HCT116 (cell line): ENCODE measurements at regions not wholly inside any gene's neighbourhood (a gene's known extent, or its start where the extent isn't known, plus 50 kb on each side); places are given as distances from the start of the nearest gene placed in this dataset.

Source experiments
- ATAC-seq: fragments of 200-7000 bp; cut with Tn5 transposase; 2 replicates; pipeline ENCODE4 v1.9.1; 2020; ENCODE audit warnings: mild to moderate bottlenecking, moderate library complexity
- BruUV-seq: library from RNA; stranded (reverse); fragments of 400-500 nt; replicated peaks from 2 replicates; lab custom pipeline; 2021; lab: Mats Ljungman, UMichigan
- CTCF ChIA-PET: fragments of 300-600 bp; sonication (Branson Sonifier 250); formaldehyde crosslinking; loops from one replicate; lab custom pipeline; 2021; ENCODE audit warnings: antibody characterized with exemption; lab: Charles Lee
- POLR2A ChIA-PET: fragments of 300-600, 350-600 bp; sonication (Branson Sonifier 250); formaldehyde crosslinking; loops from one replicate; lab custom pipeline; 2021; ENCODE audit warnings: antibody characterized with exemption; lab: Charles Lee
- RAD21 ChIA-PET, 2 experiments: fragments of 300-600 bp; sonication (Branson Sonifier 250); formaldehyde crosslinking; loops; one replicate each; lab custom pipeline; 2023; ENCODE audit warnings: low total read pairs in 2 of 2; ENCODE audit not compliant: uncharacterized antibody in 2 of 2, unreplicated experiment in 2 of 2, low non-redundant PET in 1 of 2; lab: Charles Lee
- DNase-seq: peaks from one replicate; pipeline ENCODE4 v3.0.0-alpha.2; 2010; ENCODE audit warnings: low read depth, low spot score
- H2AFZ ChIP-seq: fragments of 200-600 bp; shearing (Covaris generic), sonication (generic); 2 replicates; pipeline ENCODE4 v1.6.1; 2017; ENCODE audit warnings: low read depth, mixed run types, mixed read lengths, antibody characterized with exemption, low read length; ENCODE audit not compliant: poor library complexity, severe bottlenecking
- H3K27ac ChIP-seq: 2 replicates; pipeline ENCODE4 v1.5.1; 2012; ENCODE audit warnings: low read depth, low read length
- H3K27me3 ChIP-seq: fragments of 200-600 bp; sonication (generic); 2 replicates; pipeline ENCODE4 v1.6.1; 2016; ENCODE audit warnings: mixed run types, low read length, mixed read lengths; ENCODE audit not compliant: insufficient read depth
- H3K36me3 ChIP-seq, 2 experiments: fragments of 200-500 bp in 1 of 2; fragments of 200-600 bp in 1 of 2; sonication (Bioruptor generic) in 1 of 2; sonication (generic) in 1 of 2; 2 replicates each; pipeline versions ENCODE4 v1.5.1 to v1.6.1; 2014 to 2016; ENCODE audit warnings: low read length in 2 of 2, inconsistent platforms in 1 of 2, mixed read lengths in 1 of 2, mixed run types in 1 of 2; ENCODE audit not compliant: insufficient read depth in 2 of 2, control insufficient read depth in 1 of 2
- H3K4me1 ChIP-seq, 2 experiments: fragments of 200-600 bp in 1 of 2; sonication (generic) in 1 of 2; 2 replicates each; pipeline versions ENCODE4 v1.5.1 to v1.6.1; 2012 to 2017; ENCODE audit warnings: low read length in 2 of 2, inconsistent platforms in 1 of 2, mild to moderate bottlenecking in 1 of 2, mixed read lengths in 1 of 2, mixed run types in 1 of 2, moderate library complexity in 1 of 2; ENCODE audit not compliant: insufficient read depth in 2 of 2, control insufficient read depth in 1 of 2
- H3K4me2 ChIP-seq: fragments of 200-600 bp; sonication (generic); 2 replicates; pipeline ENCODE4 v1.6.1; 2017; ENCODE audit warnings: mixed run types, low read length, mixed read lengths
- H3K4me3 ChIP-seq, 2 experiments: fragments of 200-600 bp in 1 of 2; sonication (generic) in 1 of 2; replicated peaks in 1 of 2; 2 replicates each; pipeline ENCODE4 v1.5.1; 2011 to 2016; ENCODE audit warnings: low read length in 2 of 2, control low read depth in 1 of 2, low read depth in 1 of 2, mild to moderate bottlenecking in 1 of 2, mixed read lengths in 1 of 2, mixed run types in 1 of 2
- H3K79me2 ChIP-seq: fragments of 200-600 bp; sonication (generic); 2 replicates; pipeline ENCODE4 v1.6.1; 2017; ENCODE audit warnings: mild to moderate bottlenecking, mixed run types, low read length, moderate library complexity, mixed read lengths; ENCODE audit not compliant: insufficient read depth
- H3K9ac ChIP-seq: fragments of 200-600 bp; sonication (generic); 2 replicates; pipeline ENCODE4 v1.6.1; 2016; ENCODE audit warnings: low read length, mixed read lengths
- H3K9me2 ChIP-seq: fragments of 200-600 bp; sonication (generic), shearing (Covaris generic); 2 replicates; pipeline ENCODE4 v1.6.1; 2017; ENCODE audit warnings: mixed run types, mild to moderate bottlenecking, moderate library complexity; ENCODE audit not compliant: insufficient read depth
- H3K9me3 ChIP-seq, 2 experiments: fragments of 200-500 bp in 1 of 2; fragments of 200-600 bp in 1 of 2; sonication (Bioruptor generic) in 1 of 2; sonication (generic) in 1 of 2; 2 replicates each; pipeline ENCODE4 v1.6.1; 2014 to 2017; ENCODE audit warnings: low read length in 2 of 2, mixed read lengths in 2 of 2, inconsistent platforms in 1 of 2, low read depth in 1 of 2, mild to moderate bottlenecking in 1 of 2, mixed run types in 1 of 2, moderate library complexity in 1 of 2; ENCODE audit not compliant: control insufficient read depth in 1 of 2, insufficient read depth in 1 of 2
- H4K20me1 ChIP-seq: fragments of 200-600 bp; sonication (generic), shearing (Covaris generic); 2 replicates; pipeline ENCODE4 v1.6.1; 2017; ENCODE audit warnings: mixed run types, mild to moderate bottlenecking, moderate library complexity; ENCODE audit not compliant: insufficient read depth
- ATF3 ChIP-seq: IDR thresholded peaks from 2 replicates; pipeline ENCODE4 v1.6.1; 2012
- CBX3 ChIP-seq: IDR thresholded peaks from 2 replicates; pipeline ENCODE4 v1.6.1; 2012; ENCODE audit warnings: low read depth
- CTCF ChIP-seq, 3 experiments: fragments of 200-600 bp in 1 of 3; sonication (generic) in 1 of 3; IDR thresholded peaks in 2 of 3; conservative IDR thresholded peaks in 1 of 3; 2 replicates each; pipeline ENCODE4 v1.5.1; 2012 to 2017; ENCODE audit warnings: low read depth in 2 of 3, low read length in 2 of 3, antibody characterized with exemption in 1 of 3, borderline replicate concordance in 1 of 3, control low read depth in 1 of 3, mild to moderate bottlenecking in 1 of 3, mixed read lengths in 1 of 3, mixed run types in 1 of 3, moderate library complexity in 1 of 3; ENCODE audit not compliant: insufficient read depth in 1 of 3
- EGR1 ChIP-seq: IDR thresholded peaks from 2 replicates; pipeline ENCODE4 v1.6.1; 2012; ENCODE audit warnings: low read depth
- MAX ChIP-seq: IDR thresholded peaks from 2 replicates; pipeline ENCODE4 v1.6.1; 2012
- REST ChIP-seq: IDR thresholded peaks from 2 replicates; pipeline ENCODE4 v1.6.1; 2012; ENCODE audit warnings: low read depth
- SP1 ChIP-seq: IDR thresholded peaks from 2 replicates; pipeline ENCODE4 v1.6.1; 2012; ENCODE audit warnings: low read depth
- TCF7L2 ChIP-seq: IDR thresholded peaks from 2 replicates; pipeline ENCODE4 v1.7.0; 2011; ENCODE audit warnings: borderline replicate concordance, inconsistent platforms; ENCODE audit not compliant: insufficient read depth, insufficient read length; ENCODE audit errors: extremely low read depth
- ZBTB33 ChIP-seq: IDR thresholded peaks from 2 replicates; pipeline ENCODE4 v1.6.1; 2011; ENCODE audit warnings: mild to moderate bottlenecking, low read length, moderate library complexity; ENCODE audit not compliant: insufficient replicate concordance; ENCODE audit errors: extremely low read depth
- ZFX ChIP-seq: fragments of 450-650 bp; IDR thresholded peaks from 2 replicates; pipeline ENCODE4 v1.6.1; 2017
- ZNF274 ChIP-seq: fragments of 200-500 bp; sonication (Bioruptor generic); IDR thresholded peaks from 2 replicates; pipeline ENCODE4 v1.6.1; 2014; ENCODE audit warnings: mild to moderate bottlenecking, low read depth, low read length, inconsistent platforms
- intact Hi-C: fragments of 100-400 bp; cut with micrococcal nuclease; formaldehyde crosslinking; loops from 2 replicates; pipeline ENCODE4 v1.10.0; 2022

GRCh38 chr18:24735624-24736231 lies 275.3 kb downstream of the HRH4 start (continued):
- no peak for TF ChIP-seq REST
- TF ChIP-seq ZNF274: no peak
- no peak for TF ChIP-seq CTCF (IDR thresholded peaks at IDR 0.05 in 2 of 3, conservative IDR thresholded peaks at IDR 0.05 in 1 of 3; ENCODE audit: borderline replicate concordance in 1 of 3, insufficient read depth in 1 of 3, low read depth in 2 of 3, low read length in 2 of 3)
- TF ChIP-seq, all 23 proteins: peak for 0

- H2AFZ ChIP-seq: no peak overlapping the region
- intact Hi-C loops: no loop called here
- POLR2A ChIA-PET: no interaction called here
- ATAC-seq (no peak), DNase-seq (no peak)
- CTCF ChIA-PET: no interaction called here
- no peak overlapping the region for H3K4me2 ChIP-seq
- peaks cover 29% of the 10 kb centered on the region for H3K27me3 ChIP-seq
- H3K4me3 ChIP-seq: no peak overlapping the region
- TF ChIP-seq MAX (no peak), ZBTB33 (no peak), ATF3 (no peak), SP1 (no peak), TCF7L2 (no peak), EGR1 (no peak), CBX3 (no peak), ZFX (no peak)
- H3K79me2 ChIP-seq: no peaks in the 10 kb centered on the region
- no peaks in the 10 kb centered on the region for H3K9me2 ChIP-seq
- no peaks in the 10 kb centered on the region for H3K4me1 ChIP-seq
- H3K9me3 ChIP-seq: no peaks in the 10 kb centered on the region
- no peak overlapping the region for H3K27ac ChIP-seq
- H3K36me3 ChIP-seq: no peaks in the 10 kb centered on the region
- no peak overlapping the region for H3K9ac ChIP-seq
- RAD21 ChIA-PET: no interaction called here
- BruUV-seq: no TSS peak
- no peaks in the 10 kb centered on the region for H4K20me1 ChIP-seq
Measured at GRCh38 chr18:24736662-24737330, 276.4 kb downstream of the HRH4 start.
